ENCODE measurements at regions not wholly inside any gene's neighbourhood (a gene's known extent, or its start where the extent isn't known, plus 50 kb on each side); places are given as distances from the start of the nearest gene placed in this dataset.

DNA sequence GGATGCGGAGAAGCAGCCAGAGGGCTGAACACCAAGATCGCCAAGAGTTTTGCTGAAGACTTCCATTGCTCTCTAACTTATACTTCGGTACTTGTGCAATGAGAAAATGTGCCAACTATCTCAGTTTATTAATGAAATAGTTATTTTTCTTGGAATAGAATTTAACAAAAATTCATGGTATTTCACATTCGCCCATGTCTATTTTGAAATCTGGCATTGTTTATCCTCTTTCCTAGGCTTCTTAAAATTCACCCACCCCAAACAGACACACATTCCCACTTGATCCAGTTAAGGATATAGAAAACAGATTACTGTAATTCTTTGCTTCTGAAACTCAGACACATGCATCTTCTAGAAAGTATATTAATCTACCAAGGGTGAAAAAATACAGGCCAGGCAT, 56.3 kb upstream of the ADAMTS5 start:
- H3K4me3 ChIP-seq (replicated peaks; ENCODE audit: low read depth, low read length) = no peak overlapping the region
- no peaks in the 10 kb centered on the region for H3K36me3 ChIP-seq (ENCODE audit: control insufficient read depth, insufficient read depth, low read length)
- H3K27me3 ChIP-seq (replicated peaks; ENCODE audit: control insufficient read depth, insufficient read depth, low read length) = no peaks in the 10 kb centered on the region
- no peak for DNase-seq (ENCODE audit: extremely low read depth, insufficient read length)
- TF ChIP-seq, protein P1, sequence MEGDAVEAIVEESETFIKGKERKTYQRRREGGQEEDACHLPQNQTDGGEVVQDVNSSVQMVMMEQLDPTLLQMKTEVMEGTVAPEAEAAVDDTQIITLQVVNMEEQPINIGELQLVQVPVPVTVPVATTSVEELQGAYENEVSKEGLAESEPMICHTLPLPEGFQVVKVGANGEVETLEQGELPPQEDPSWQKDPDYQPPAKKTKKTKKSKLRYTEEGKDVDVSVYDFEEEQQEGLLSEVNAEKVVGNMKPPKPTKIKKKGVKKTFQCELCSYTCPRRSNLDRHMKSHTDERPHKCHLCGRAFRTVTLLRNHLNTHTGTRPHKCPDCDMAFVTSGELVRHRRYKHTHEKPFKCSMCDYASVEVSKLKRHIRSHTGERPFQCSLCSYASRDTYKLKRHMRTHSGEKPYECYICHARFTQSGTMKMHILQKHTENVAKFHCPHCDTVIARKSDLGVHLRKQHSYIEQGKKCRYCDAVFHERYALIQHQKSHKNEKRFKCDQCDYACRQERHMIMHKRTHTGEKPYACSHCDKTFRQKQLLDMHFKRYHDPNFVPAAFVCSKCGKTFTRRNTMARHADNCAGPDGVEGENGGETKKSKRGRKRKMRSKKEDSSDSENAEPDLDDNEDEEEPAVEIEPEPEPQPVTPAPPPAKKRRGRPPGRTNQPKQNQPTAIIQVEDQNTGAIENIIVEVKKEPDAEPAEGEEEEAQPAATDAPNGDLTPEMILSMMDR (IDR thresholded peaks at IDR 0.05; ENCODE audit: insufficient read depth, low read length, poor library complexity, severe bottlenecking) = no peak

DNA sequence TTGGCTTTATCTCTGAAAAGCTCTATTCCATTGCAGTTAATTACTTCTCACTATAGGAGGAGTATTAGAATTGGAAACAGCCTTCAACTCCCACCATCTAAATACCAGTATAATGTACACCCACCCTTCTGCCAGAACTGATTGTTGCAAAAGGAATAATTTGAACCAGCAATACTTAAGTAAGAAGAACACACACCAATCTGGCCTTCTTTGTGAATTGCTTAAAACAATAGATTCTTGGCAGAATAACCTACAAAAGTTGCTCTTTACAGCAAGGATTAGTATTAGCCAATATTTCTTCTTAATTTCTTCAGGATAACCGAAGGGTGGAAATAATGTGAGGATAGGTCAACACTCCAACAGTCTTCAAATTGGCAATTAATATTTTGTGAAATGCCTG, 54.9 kb upstream of the ADAMTS5 start:
- Histone ChIP-seq H3K36me3 (ENCODE audit: control insufficient read depth, insufficient read depth, low read length) (no peaks in the 10 kb centered on the region), H3K27me3 (replicated peaks; ENCODE audit: control insufficient read depth, insufficient read depth, low read length) (no peaks in the 10 kb centered on the region), H3K4me3 (replicated peaks; ENCODE audit: low read depth, low read length) (no peak overlapping the region)
- TF ChIP-seq, protein P1 (IDR thresholded peaks at IDR 0.05; ENCODE audit: insufficient read depth, low read length, poor library complexity, severe bottlenecking) = no peak
- no peak for DNase-seq (ENCODE audit: extremely low read depth, insufficient read length)

DNA sequence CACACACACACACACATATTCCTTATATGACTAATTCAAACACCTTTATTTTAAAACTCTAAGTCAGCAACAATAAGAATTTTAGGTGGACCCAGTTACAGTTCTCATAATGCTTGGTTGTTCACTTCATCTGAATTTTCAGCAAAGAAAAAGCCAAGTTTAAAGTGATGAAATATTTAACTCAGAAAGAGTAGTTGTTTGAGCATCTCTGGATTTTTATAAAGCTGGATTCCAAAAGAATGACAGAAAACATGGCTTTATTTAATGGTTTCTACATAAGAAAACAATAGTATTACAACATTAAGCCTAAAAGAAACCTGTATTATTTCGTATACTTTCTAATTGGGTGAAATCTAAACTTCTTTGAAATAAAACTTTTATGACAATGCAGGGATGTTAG, 54.2 kb upstream of the ADAMTS5 start:
- H3K36me3 ChIP-seq (ENCODE audit: control insufficient read depth, insufficient read depth, low read length) = no peaks in the 10 kb centered on the region
- DNase-seq (ENCODE audit: extremely low read depth, insufficient read length) = no peak
- no peaks in the 10 kb centered on the region for H3K27me3 ChIP-seq (replicated peaks; ENCODE audit: control insufficient read depth, insufficient read depth, low read length)
- TF ChIP-seq, protein P1 (IDR thresholded peaks at IDR 0.05; ENCODE audit: insufficient read depth, low read length, poor library complexity, severe bottlenecking) = no peak
- H3K4me3 ChIP-seq (replicated peaks; ENCODE audit: low read depth, low read length) = no peak overlapping the region

DNA sequence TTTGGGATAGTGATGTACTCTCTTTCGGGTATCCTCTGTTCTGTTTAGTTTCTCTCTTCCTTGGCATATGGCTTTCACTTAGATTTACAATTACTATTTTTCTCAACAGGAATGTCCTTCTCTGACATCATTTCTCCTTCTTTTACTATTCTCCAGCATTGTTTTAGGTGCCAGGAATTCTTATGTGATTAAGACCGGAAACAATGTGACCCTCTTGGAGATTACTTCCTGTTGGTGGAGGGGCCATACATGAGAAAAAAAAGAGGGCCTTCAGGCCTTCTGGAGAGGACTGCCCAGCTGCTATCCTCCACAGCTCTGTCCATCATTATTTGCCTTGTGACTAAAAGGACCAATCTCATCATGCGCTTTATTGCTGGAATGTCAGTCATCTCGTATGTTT, 50.4 kb upstream of the ADAMTS5 start:
- Histone ChIP-seq H3K36me3 (ENCODE audit: control insufficient read depth, insufficient read depth, low read length) (no peaks in the 10 kb centered on the region), H3K4me3 (replicated peaks; ENCODE audit: low read depth, low read length) (no peak overlapping the region), H3K27me3 (replicated peaks; ENCODE audit: control insufficient read depth, insufficient read depth, low read length) (no peaks in the 10 kb centered on the region)
- TF ChIP-seq, protein P1 (IDR thresholded peaks at IDR 0.05; ENCODE audit: insufficient read depth, low read length, poor library complexity, severe bottlenecking) = no peak
- no peak for DNase-seq (ENCODE audit: extremely low read depth, insufficient read length)
